Activated CD8-positive, alpha-beta memory T cell treated with anti-CD3 and anti-CD28 coated beads, Interleukin-2, amount 10 ng/mL, durations not matched to agents 7 days and 5 days (primary cell): ENCODE measurements at regions not wholly inside any gene's neighbourhood (a gene's known extent, or its start where the extent isn't known, plus 50 kb on each side); places are given as distances from the start of the nearest gene placed in this dataset.

Experiments
- ATAC-seq: fragments of 150-1000 bp; cut with Tn5 transposase; one replicate; pipeline ENCODE4 v1.10.0; 2021; ENCODE audit warnings: moderate library complexity
- CTCF ChIA-PET: fragments of 350-600 bp; sonication (Branson Sonifier 250); formaldehyde crosslinking; loops from one replicate; lab custom pipeline; 2021; ENCODE audit warnings: antibody characterized with exemption; lab: Charles Lee
- DNase-seq: peaks from one replicate; pipeline ENCODE4 v3.0.0-alpha.2; 2020
- H3K27ac Mint-ChIP-seq: one replicate; pipeline ENCODE4 v1.8.0; 2021; ENCODE audit warnings: mild to moderate bottlenecking, mixed read lengths
- H3K27me3 Mint-ChIP-seq: one replicate; pipeline ENCODE4 v1.8.0; 2021; ENCODE audit warnings: mixed read lengths
- H3K36me3 Mint-ChIP-seq: one replicate; pipeline ENCODE4 v1.8.0; 2021; ENCODE audit warnings: mild to moderate bottlenecking, mixed read lengths
- H3K4me1 Mint-ChIP-seq: one replicate; pipeline ENCODE4 v1.8.0; 2021; ENCODE audit warnings: mixed read lengths
- H3K4me3 Mint-ChIP-seq: one replicate; pipeline ENCODE4 v1.8.0; 2021; ENCODE audit warnings: mild to moderate bottlenecking, moderate library complexity, mixed read lengths
- H3K9me3 Mint-ChIP-seq: one replicate; pipeline ENCODE4 v1.8.0; 2022; ENCODE audit warnings: low read depth, mixed read lengths

- peaks cover 2% of the 10 kb centered on the region for H3K9me3 Mint-ChIP-seq
- DNase-seq (no peak), ATAC-seq (no peak)
- no peak overlapping the region for H3K4me3 Mint-ChIP-seq
- no peak overlapping the region for H3K27ac Mint-ChIP-seq
- H3K4me1 Mint-ChIP-seq = no peaks in the 10 kb centered on the region
- H3K27me3 Mint-ChIP-seq = no peaks in the 10 kb centered on the region
- CTCF ChIA-PET = no interaction called here
- no peaks in the 10 kb centered on the region for H3K36me3 Mint-ChIP-seq
Measured at GRCh38 chr2:214674278-214674677, 135.2 kb downstream of the BARD1 start.

- Mint-ChIP-seq H3K36me3 (no peaks in the 10 kb centered on the region), H3K4me1 (no peaks in the 10 kb centered on the region), H3K4me3 (no peak overlapping the region), H3K27ac (no peak overlapping the region), H3K9me3 (peaks cover 2% of the 10 kb centered on the region), H3K27me3 (no peaks in the 10 kb centered on the region)
- ATAC-seq = no peak
- DNase-seq = no peak
- CTCF ChIA-PET = interaction anchor here (1.0 kb wide), 1 partner anchor 38 kb away, joined by 3 read pairs; no protein-coding TSS in a partner anchor
Measured at GRCh38 chr2:214671319-214671885, 138.1 kb downstream of the BARD1 start.

- no peak for ATAC-seq
- H3K36me3 Mint-ChIP-seq = no peaks in the 10 kb centered on the region
- H3K9me3 Mint-ChIP-seq = no peaks in the 10 kb centered on the region
- H3K27me3 Mint-ChIP-seq = no peaks in the 10 kb centered on the region
- no peaks in the 10 kb centered on the region for H3K4me1 Mint-ChIP-seq
- DNase-seq = no peak
- CTCF ChIA-PET = no interaction called here
- H3K27ac Mint-ChIP-seq = no peak overlapping the region
- H3K4me3 Mint-ChIP-seq = no peak overlapping the region
Measured at GRCh38 chr2:214652473-214652872, 157.0 kb downstream of the BARD1 start.

GRCh38 chr2:214651451-214651850 is 158.0 kb downstream of the BARD1 start:
- Mint-ChIP-seq H3K27me3 (no peaks in the 10 kb centered on the region), H3K4me3 (no peak overlapping the region), H3K9me3 (no peaks in the 10 kb centered on the region), H3K27ac (no peak overlapping the region), H3K4me1 (no peaks in the 10 kb centered on the region), H3K36me3 (no peaks in the 10 kb centered on the region)
- no peak for DNase-seq
- CTCF ChIA-PET = no interaction called here
- no peak for ATAC-seq

- H3K4me3 Mint-ChIP-seq = no peak overlapping the region
- no peak for DNase-seq
- no peaks in the 10 kb centered on the region for H3K4me1 Mint-ChIP-seq
- H3K36me3 Mint-ChIP-seq = no peaks in the 10 kb centered on the region
- no peak overlapping the region for H3K27ac Mint-ChIP-seq
- no peak for ATAC-seq
- CTCF ChIA-PET = no interaction called here
- no peaks in the 10 kb centered on the region for H3K27me3 Mint-ChIP-seq
- no peaks in the 10 kb centered on the region for H3K9me3 Mint-ChIP-seq
Measured at GRCh38 chr2:214649440-214650205, 159.9 kb downstream of the BARD1 start.

- CTCF ChIA-PET = no interaction called here
- Mint-ChIP-seq H3K36me3 (no peaks in the 10 kb centered on the region), H3K27me3 (no peaks in the 10 kb centered on the region), H3K27ac (no peak overlapping the region), H3K4me1 (no peaks in the 10 kb centered on the region), H3K9me3 (no peaks in the 10 kb centered on the region), H3K4me3 (no peak overlapping the region)
- ATAC-seq = no peak
- DNase-seq = no peak
Measured at GRCh38 chr2:214648520-214648919, 161.0 kb downstream of the BARD1 start.

- no peaks in the 10 kb centered on the region for H3K9me3 Mint-ChIP-seq
Measured at GRCh38 chr2:214631406-214631805, 178.1 kb downstream of the BARD1 start.

GRCh38 chr2:214630402-214631045 is 179.0 kb downstream of the BARD1 start:
- DNase-seq (no peak), ATAC-seq (no peak)
- Mint-ChIP-seq H3K27me3 (no peaks in the 10 kb centered on the region), H3K4me1 (no peaks in the 10 kb centered on the region), H3K27ac (no peak overlapping the region), H3K36me3 (no peaks in the 10 kb centered on the region), H3K9me3 (no peaks in the 10 kb centered on the region), H3K4me3 (no peak overlapping the region)
- CTCF ChIA-PET = no interaction called here

More at GRCh38 chr2:214631406-214631805, 178.1 kb downstream of the BARD1 start:
- CTCF ChIA-PET = no interaction called here
- H3K4me1 Mint-ChIP-seq = no peaks in the 10 kb centered on the region
- H3K4me3 Mint-ChIP-seq = no peak overlapping the region
- H3K27me3 Mint-ChIP-seq = no peaks in the 10 kb centered on the region
- no peak for ATAC-seq
- DNase-seq = no peak
- no peaks in the 10 kb centered on the region for H3K36me3 Mint-ChIP-seq
- no peak overlapping the region for H3K27ac Mint-ChIP-seq

- Mint-ChIP-seq H3K27ac (no peak overlapping the region), H3K4me3 (no peak overlapping the region), H3K4me1 (no peaks in the 10 kb centered on the region), H3K27me3 (no peaks in the 10 kb centered on the region), H3K9me3 (no peaks in the 10 kb centered on the region), H3K36me3 (no peaks in the 10 kb centered on the region)
- DNase-seq (no peak), ATAC-seq (no peak)
- CTCF ChIA-PET = no interaction called here
Measured at GRCh38 chr2:214629875-214630274, 179.6 kb downstream of the BARD1 start.
